Suppressor macrophage treated with lipopolysaccharide for 4 hours (primary cell): ENCODE measurements at regions not wholly inside any gene's neighbourhood (a gene's known extent, or its start where the extent isn't known, plus 50 kb on each side); places are given as distances from the start of the nearest gene placed in this dataset.

Experiments used
- DNase-seq: peaks from one replicate; pipeline ENCODE4 v3.0.0-alpha.2; 2020

- DNase-seq: no peak
Measured at GRCh38 chr11:31997955-31998354, 92.9 kb upstream of the RCN1 start.

DNA sequence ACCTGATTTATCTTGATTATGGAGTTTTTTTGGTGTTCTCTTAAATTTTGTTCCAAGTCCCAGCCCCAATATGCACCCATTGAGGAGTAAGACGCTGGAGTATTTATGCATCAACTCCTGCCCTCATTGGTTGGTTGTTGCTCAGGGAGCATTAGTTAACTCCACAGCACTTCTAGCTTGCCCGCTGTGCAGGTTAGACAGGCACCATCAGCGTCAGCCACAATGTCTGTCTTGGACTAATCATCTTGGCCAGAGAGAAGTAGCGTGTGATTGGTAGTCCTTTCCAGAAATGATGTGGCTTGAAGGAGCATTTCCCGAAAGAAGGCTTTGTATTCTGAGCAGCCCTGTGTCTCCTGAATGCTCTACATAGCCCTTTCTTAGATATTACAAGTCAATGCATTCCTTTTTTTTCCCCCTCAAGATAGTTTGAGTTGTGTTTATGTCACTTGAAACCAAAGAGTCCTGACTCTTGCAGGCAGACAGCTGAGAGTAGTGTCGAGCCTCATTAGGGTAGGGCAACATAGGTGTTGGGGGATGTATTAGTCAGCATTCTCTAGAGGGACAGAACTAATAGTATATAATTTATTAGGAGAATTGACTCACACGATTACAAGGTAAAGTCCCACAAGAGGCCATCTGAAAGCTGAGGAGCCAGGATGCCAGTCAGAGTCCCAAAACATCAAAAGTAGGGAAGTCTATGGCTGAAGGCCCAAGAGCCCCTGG, 94.6 kb upstream of the RCN1 start:
- DNase-seq: no peak

GRCh38 chr11:31995525-31996094, 95.3 kb upstream of the RCN1 start:
- DNase-seq: peak; percentile 20

- DNase-seq: no peak
Measured at GRCh38 chr11:31995032-31995431, 95.8 kb upstream of the RCN1 start.

DNA sequence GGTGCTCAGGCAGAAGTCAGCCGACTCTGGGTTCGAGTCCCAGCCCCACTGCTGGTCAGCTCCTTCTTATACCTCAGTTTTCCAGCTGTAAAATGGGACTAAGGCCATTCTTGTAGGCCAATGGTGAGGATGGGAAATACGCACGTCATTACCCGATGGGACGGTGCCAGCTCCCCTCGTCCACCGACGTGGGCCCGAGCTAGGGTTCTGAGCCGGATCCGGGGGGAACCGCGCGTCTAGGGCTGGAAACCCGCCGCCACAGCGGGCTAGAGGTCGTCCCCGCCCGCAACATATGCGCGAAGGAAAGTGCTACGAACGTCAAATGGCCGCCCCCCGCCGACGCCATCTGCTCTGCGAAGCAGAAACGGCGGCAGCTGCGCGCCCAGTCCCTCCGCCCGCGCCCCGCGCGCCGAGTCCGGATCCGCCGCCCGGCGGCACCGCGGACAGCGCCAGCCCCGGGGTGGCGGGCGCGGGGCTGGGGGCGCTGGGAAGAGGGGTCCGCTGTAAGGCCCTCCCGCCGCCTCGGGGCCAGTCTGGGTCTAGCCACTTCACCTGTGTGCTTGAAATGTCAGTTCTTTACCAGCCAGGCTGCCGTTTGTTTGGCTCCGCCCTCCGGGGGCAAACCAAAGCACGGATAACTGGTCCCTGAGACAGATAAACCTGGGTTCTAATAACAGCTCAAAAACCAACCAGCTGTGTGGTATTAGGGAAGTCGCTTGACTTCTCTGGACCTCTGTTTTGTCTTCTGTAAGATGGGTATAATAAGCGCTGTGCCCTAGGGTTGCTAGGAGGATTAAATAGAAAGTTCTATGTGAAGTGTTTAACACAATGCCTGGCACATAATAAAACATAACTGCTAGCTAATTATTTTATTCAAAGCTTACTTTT, 103.5 kb upstream of the RCN1 start:
- DNase-seq: no peak

GRCh38 chr11:31986201-31986889, 104.5 kb upstream of the RCN1 start:
- no peak for DNase-seq

DNA sequence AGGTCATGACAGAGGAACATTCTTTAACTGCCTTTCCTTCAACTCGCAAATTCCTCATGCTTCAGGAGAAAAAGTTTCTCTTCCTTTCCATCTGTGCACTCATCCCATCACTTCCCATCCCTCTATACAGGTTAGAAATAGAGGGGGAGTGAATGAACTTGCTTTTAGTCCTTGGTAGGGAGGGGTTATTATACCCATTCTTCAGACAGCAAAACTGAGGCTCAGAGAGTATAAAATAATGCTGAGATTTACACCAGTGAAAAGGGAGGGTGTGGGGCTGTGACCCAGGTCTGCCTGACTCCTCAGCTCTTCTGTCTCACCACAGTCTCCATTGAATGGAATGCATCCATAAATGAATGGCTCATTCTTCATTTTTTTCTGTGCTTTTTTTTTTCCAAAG, 109.4 kb upstream of the RCN1 start:
- DNase-seq: no peak

GRCh38 chr11:31977343-31977742, 113.5 kb upstream of the RCN1 start:
- DNase-seq: no peak

- no peak for DNase-seq
Measured at GRCh38 chr11:31974366-31975136, 116.3 kb upstream of the RCN1 start.

DNA sequence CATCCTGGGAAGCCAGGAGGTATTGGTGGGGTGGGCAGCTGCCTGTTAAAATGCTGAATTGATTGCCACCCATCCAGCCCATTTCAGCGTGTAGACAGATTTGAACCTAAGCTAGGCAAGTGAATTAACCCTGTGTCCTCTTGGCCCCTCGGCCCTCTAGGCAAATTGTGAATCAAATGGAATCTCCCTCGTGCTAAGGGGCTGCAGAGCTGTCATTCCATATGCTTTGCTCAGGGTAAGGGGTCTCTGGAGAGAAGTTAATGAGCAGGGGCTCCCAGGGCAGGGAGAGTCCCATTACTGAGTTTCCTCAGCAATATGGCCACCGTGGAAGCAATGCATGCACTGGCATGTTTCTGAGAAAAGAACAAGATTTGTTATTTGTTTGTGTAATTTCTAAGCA, 117.7 kb upstream of the RCN1 start:
- no peak for DNase-seq

GRCh38 chr11:31972623-31973022, 118.3 kb upstream of the RCN1 start:
- no peak for DNase-seq

GRCh38 chr11:31969359-31969702, 121.5 kb upstream of the RCN1 start:
- DNase-seq: no peak

GRCh38 chr11:31968461-31969358, 122.2 kb upstream of the RCN1 start:
- no peak for DNase-seq

DNA sequence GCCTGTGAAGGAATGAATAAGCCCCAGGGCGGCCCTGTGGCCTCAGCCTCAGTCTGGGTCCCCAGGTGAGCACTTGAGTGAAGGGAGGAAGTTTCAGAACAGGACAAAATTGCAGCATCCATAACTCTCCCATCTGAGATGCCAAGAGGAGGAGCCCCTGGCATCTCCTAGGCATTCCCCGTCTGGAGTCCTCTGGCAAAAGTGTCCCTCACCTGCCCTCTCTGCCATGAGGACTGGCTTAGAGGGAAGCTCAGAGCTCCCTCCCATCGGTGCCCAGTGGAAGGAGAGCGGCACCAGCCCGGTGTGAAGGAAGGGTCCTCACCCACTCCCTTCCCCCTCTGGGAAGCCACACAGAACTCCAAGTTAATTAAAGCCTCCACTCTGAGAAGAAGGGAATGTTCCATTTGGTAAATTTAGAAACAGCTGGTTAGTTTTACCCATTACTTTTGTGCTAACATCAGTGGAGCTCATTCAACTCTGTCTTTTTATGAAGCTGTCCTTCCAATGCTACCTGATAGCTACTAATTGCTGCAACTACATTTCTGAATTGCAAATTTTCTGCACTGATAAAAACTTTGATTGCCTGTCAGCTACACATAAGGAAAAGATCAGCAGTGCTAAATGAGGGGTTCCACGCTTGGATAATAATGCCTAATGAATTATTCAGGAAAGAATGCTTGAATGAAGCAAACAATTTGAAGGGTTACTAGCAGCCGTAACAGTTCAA, 123.3 kb upstream of the RCN1 start:
- DNase-seq: no peak

DNA sequence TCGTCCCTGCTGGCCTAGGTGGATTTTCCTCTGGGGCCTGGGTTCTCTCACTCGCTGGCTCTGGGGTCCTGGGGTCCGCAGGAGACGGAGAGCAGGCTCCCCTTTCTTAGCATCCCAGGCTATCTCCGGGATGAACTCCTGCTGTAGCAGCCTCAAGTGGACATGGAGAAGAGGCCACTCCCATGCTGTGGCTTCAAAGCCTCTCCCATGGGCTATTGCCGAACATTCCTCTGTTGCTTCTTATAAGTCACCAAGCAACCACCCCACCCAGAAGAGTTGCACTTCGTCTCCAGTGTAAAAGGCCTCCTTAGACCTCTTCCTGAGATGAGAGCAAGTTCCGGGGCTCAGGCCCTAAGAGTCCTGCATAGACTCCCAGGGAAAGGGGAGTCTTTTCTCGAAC, 124.0 kb upstream of the RCN1 start:
- DNase-seq: no peak

DNA sequence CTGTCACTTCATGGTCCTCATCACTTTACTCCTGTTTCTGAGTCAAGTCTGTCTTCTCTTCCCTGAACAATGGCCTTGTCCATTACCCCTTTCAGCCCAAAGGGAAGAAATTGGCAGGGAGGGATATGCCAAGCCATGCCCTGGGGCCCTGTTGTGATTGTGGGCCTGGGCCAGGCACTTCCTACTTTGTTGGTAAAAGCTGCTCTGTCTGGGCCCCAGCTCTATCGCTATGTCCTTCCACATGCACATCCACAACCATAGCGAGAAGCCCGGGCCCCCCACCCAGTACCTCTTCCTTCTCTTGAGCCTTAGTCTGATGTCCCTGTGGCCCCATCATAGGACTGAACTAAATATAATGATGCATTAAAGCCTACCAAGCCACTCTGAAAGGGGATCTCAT, 126.7 kb upstream of the RCN1 start:
- no peak for DNase-seq

GRCh38 chr11:31960126-31960525, 130.7 kb upstream of the RCN1 start:
- no peak for DNase-seq

DNA sequence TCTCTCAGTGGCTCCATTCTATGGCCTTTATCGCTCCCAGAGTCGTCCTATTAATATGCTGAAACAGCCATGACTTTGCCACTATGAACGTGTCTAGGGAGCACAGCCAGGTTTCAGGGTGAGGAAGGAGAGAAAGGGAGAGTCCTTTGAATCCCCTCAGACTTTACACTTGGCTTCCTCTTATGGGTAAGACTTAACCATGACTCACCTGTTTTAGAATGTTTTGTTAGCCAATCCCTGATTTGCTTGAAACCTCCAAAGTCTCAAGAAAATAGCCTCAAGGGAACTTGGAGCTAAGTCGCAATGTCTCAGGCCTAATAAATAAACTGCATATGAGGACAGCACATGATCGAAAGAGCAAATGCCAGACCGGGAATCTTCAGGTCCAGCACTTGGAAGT, 131.2 kb upstream of the RCN1 start:
- no peak for DNase-seq

GRCh38 chr11:31958076-31958735, 132.7 kb upstream of the RCN1 start:
- DNase-seq: peak; percentile 63

DNA sequence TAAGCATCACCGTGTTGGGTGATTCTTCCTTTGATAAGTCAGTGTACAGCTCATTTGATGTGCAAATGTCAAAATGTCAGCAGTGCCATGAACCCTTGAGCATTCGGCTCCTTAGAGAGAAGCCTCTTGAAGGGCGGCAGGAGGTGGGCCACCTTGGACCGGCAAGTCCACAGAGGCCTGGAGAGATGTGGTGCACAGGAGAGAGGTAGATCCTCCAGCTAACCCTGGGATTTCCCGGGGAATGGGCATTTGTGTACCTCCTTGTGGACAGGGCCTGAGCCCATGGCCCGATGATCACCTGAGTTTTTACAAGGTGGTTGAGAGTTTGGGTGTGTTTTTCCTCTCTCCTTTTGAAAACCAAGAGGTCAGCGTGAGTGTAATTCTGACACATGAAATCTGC, 133.2 kb upstream of the RCN1 start:
- no peak for DNase-seq
